ENCODE measurements at regions not wholly inside any gene's neighbourhood (a gene's known extent, or its start where the extent isn't known, plus 50 kb on each side); places are given as distances from the start of the nearest gene placed in this dataset.

DNA sequence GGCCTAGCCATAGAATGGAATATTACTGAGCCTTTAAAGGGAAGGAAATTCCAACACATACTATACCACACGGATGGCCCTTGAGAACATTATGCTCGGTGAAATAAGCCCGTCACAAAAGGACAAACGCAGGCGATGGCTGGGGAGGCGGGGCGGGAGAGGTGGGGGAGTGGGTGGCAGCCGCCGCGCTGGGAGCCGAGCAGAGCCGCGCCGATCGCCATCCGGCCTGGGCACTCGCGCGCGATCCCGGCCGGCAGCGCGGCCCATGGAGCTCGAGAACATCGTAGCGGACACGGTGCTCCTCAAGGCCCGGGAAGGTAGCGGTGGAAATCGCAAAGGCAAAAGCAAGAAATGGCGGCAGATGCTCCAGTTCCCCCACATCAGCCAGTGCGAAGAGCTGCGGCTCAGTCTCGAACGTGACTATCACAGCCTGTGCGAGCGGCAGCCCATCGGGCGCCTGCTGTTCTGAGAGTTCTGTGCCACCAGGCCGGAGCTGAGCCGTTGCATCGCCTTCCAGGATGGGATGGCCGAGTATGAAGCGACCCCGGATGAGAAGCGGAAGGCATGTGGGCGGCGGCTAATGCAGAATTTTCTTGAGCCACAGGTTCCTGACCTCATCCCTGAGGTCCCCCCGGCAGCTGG is 140.1 kb downstream of the ZDHHC20 start:
- DNase-seq (ENCODE audit: low read depth in 2 of 2), result no peak

DNA sequence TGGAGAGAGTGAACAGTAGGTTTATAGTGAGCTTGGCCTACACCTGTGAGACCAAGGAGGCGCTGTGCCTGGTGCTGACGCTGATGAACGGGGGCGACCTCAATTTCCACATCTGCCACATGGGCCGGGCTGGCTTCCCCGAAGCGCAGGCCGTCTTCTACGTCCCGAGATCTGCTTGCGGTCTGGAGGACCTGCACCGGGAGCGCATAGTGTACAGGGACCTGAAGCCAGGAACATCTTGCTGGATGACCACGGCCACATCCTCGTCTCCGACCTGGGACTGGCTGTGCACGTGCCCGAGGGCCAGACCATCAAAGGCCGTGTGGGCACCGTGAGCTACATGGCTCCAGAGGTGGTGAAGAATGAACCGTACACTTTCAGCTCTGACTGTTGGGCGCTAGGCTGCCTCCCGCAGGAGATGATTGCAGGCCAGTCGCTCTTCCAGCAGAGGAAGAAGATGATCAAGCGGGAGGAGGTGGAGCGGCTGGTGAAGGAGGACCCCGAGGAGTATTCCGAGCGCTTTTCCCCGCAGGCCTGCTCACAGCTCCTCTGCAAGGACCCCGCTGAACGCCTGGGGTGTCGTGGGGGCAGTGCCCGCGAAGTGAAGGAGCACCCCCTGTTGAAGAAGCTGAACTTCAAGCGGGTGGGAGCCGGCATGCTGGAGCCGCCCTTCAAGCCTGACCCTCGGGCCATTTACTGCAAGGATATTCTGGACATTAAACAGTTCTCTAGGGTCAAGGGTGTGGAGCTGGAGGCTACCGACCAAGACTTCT is 139.0 kb downstream of the ZDHHC20 start:
- no peak for DNase-seq (ENCODE audit: low read depth in 2 of 2)

- no peak for DNase-seq (ENCODE audit: low read depth in 2 of 2)
Observed at GRCh38 chr13:21320642-21321034, 138.5 kb downstream of the ZDHHC20 start.

GRCh38 chr13:21321269-21321668 is 137.8 kb downstream of the ZDHHC20 start:
- no peak for DNase-seq (ENCODE audit: low read depth in 2 of 2)

DNA sequence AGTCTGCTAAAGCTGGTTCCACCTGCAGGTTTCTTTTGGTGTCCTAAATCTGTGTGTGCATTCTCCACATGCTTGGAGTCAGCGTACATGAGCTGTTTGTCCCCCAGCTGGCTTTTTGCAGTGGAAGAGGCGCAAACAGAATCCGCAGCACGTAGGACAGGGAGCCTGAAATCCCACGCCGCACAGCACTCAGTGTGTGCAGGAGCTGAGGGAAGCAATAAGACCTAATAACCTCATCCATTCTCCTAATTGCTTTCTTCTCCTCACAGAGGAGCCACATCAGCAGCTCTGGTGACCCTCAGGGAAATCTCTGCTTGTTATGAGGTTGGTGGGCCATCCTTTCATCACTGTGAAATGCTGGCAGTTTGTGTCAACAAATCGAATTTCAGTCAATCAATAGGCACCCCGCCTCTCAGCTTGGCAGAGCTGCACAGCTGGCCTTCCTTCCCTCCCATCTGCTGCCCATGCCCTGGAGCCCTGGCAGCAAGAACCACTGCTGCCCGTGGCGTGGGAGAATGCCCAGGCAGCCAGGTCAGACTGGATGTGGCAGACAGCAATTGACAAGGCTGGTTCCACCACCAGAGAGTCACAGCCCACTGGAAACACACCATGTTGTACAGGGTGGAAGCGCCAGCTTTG is 136.7 kb downstream of the ZDHHC20 start:
- no peak for DNase-seq (ENCODE audit: low read depth in 2 of 2)

Measured in stimulated activated CD8-positive, alpha-beta memory T cell treated with anti-CD3 and anti-CD28 coated beads, Interleukin-15, amount 100 ng/mL, for 48 hours (primary cell).